Loucy (cell line): ENCODE measurements at regions not wholly inside any gene's neighbourhood (a gene's known extent, or its start where the extent isn't known, plus 50 kb on each side); places are given as distances from the start of the nearest gene placed in this dataset.

Experiments used
- H2AFZ ChIP-seq: fragments of 200-600 bp; sonication (generic); 2 replicates; pipeline ENCODE4 v1.6.0; 2016; ENCODE audit warnings: antibody characterized with exemption, mild to moderate bottlenecking, low read length, moderate library complexity
- H3F3A ChIP-seq: fragments of 200-600 bp; 2 replicates; pipeline ENCODE4 v1.6.0; 2016; ENCODE audit warnings: antibody characterized with exemption, low read depth, mild to moderate bottlenecking
- H3K27me3 ChIP-seq: fragments of 200-600 bp; sonication (generic); 2 replicates; pipeline ENCODE4 v1.6.1; 2014; ENCODE audit warnings: low read length, mild to moderate bottlenecking; ENCODE audit not compliant: insufficient read depth, poor library complexity, severe bottlenecking
- H3K36me3 ChIP-seq: fragments of 200-600 bp; sonication (generic); 2 replicates; pipeline ENCODE4 v1.6.1; 2016; ENCODE audit warnings: low read length; ENCODE audit not compliant: insufficient read depth
- H3K4me1 ChIP-seq: fragments of 200-600 bp; sonication (generic); 2 replicates; pipeline ENCODE4 v1.5.1; 2014; ENCODE audit warnings: low read length, mild to moderate bottlenecking; ENCODE audit not compliant: insufficient read depth, poor library complexity, severe bottlenecking
- H3K4me2 ChIP-seq: fragments of 200-600 bp; sonication (generic); 2 replicates; pipeline ENCODE4 v1.6.0; 2014; ENCODE audit warnings: antibody characterized with exemption, low read length, low read depth, mild to moderate bottlenecking; ENCODE audit not compliant: poor library complexity, severe bottlenecking
- H3K4me3 ChIP-seq: fragments of 200-600 bp; sonication (generic); 2 replicates; pipeline ENCODE4 v1.5.1; 2014; ENCODE audit warnings: low read length, mild to moderate bottlenecking, mixed read lengths; ENCODE audit not compliant: poor library complexity, severe bottlenecking
- H3K79me2 ChIP-seq: fragments of 200-600 bp; sonication (generic); 2 replicates; pipeline ENCODE4 v1.6.1; 2014; ENCODE audit warnings: low read length; ENCODE audit not compliant: insufficient read depth
- H3K9ac ChIP-seq: fragments of 200-600 bp; sonication (generic); 2 replicates; pipeline ENCODE4 v1.6.0; 2014; ENCODE audit warnings: mild to moderate bottlenecking, low read depth, low read length, moderate library complexity; ENCODE audit not compliant: poor library complexity, severe bottlenecking
- H3K9me2 ChIP-seq: fragments of 200-600 bp; sonication (generic); replicated peaks from 2 replicates; pipeline ENCODE4 v1.6.1; 2016; ENCODE audit warnings: low read depth, low read length, mixed read lengths
- H3K9me3 ChIP-seq: fragments of 200-600 bp; sonication (generic); 2 replicates; pipeline ENCODE4 v1.6.1; 2014; ENCODE audit warnings: mild to moderate bottlenecking, antibody characterized with exemption, low read length, low read depth; ENCODE audit not compliant: insufficient read depth
- H4K20me1 ChIP-seq: fragments of 200-600 bp; sonication (generic); 2 replicates; pipeline ENCODE4 v1.6.0; 2014; ENCODE audit warnings: antibody characterized with exemption, low read length, mild to moderate bottlenecking; ENCODE audit not compliant: insufficient read depth, poor library complexity, severe bottlenecking
- CTCF ChIP-seq: fragments of 200-600 bp; sonication (generic); conservative IDR thresholded peaks from 2 replicates; pipeline ENCODE4 v1.5.1; 2014; ENCODE audit warnings: mild to moderate bottlenecking, antibody characterized with exemption, low read length
- EZH2phosphoT487 ChIP-seq: fragments of 200-600 bp; IDR thresholded peaks from 2 replicates; pipeline ENCODE4 v1.6.1; 2018; ENCODE audit warnings: antibody characterized with exemption, mild to moderate bottlenecking, moderate library complexity, borderline replicate concordance

- no peaks in the 10 kb centered on the region for H3K9me3 ChIP-seq
- no peaks in the 10 kb centered on the region for H3K79me2 ChIP-seq
- no peaks in the 10 kb centered on the region for H3F3A ChIP-seq
- no peak overlapping the region for H2AFZ ChIP-seq
- H3K9ac ChIP-seq, result no peak overlapping the region
- TF ChIP-seq EZH2phosphoT487, result no peak
- no peak for TF ChIP-seq CTCF
- no peaks in the 10 kb centered on the region for H3K27me3 ChIP-seq
- H3K4me3 ChIP-seq, result no peak overlapping the region
- H3K36me3 ChIP-seq, result peaks cover 16% of the 10 kb centered on the region; the same call in 1 of the 2 replicates
- H4K20me1 ChIP-seq, result no peaks in the 10 kb centered on the region
- no peak overlapping the region for H3K4me2 ChIP-seq
- no peaks in the 10 kb centered on the region for H3K9me2 ChIP-seq
- no peaks in the 10 kb centered on the region for H3K4me1 ChIP-seq
Measured at GRCh38 chr10:128310971-128311658, 184.9 kb upstream of the MKI67 start.

- Histone ChIP-seq H4K20me1 (no peaks in the 10 kb centered on the region), H3K4me2 (no peak overlapping the region), H3K9me2 (no peaks in the 10 kb centered on the region), H2AFZ (no peak overlapping the region), H3F3A (no peaks in the 10 kb centered on the region), H3K9ac (no peak overlapping the region), H3K4me1 (no peaks in the 10 kb centered on the region), H3K4me3 (no peak overlapping the region), H3K27me3 (no peaks in the 10 kb centered on the region), H3K36me3 (peaks cover 5% of the 10 kb centered on the region; the same call in 1 of the 2 replicates), H3K9me3 (no peaks in the 10 kb centered on the region), H3K79me2 (no peaks in the 10 kb centered on the region)
- TF ChIP-seq EZH2phosphoT487 (no peak), CTCF (no peak)
Measured at GRCh38 chr10:128312250-128312649, 186.0 kb upstream of the MKI67 start.

GRCh38 chr10:128314686-128315085, 188.5 kb upstream of the MKI67 start:
- Histone ChIP-seq H3K4me2 (no peak overlapping the region), H4K20me1 (no peaks in the 10 kb centered on the region), H3K36me3 (no peaks in the 10 kb centered on the region), H3K4me1 (peaks cover 14% of the 10 kb centered on the region), H3K9ac (no peak overlapping the region), H3K4me3 (no peak overlapping the region), H3K9me3 (no peaks in the 10 kb centered on the region), H3K79me2 (no peaks in the 10 kb centered on the region), H3K27me3 (no peaks in the 10 kb centered on the region), H3F3A (no peaks in the 10 kb centered on the region), H2AFZ (no peak overlapping the region), H3K9me2 (no peaks in the 10 kb centered on the region)
- TF ChIP-seq EZH2phosphoT487 (no peak), CTCF (no peak)
